GM12878 (cell line): ENCODE measurements at regions not wholly inside any gene's neighbourhood (a gene's known extent, or its start where the extent isn't known, plus 50 kb on each side); places are given as distances from the start of the nearest gene placed in this dataset.

Experiments used
- ATAC-seq: fragments of 200-7000 bp; cut with Tn5 transposase; 3 replicates; pipeline ENCODE4 v1.9.1; 2020; ENCODE audit warnings: mild to moderate bottlenecking, moderate library complexity
- BruUV-seq: library from RNA; stranded (reverse); fragments of 400-500 nt; replicated peaks from 2 replicates; lab custom pipeline; 2021; lab: Mats Ljungman, UMichigan
- CTCF ChIA-PET: fragments of 300-600 bp; sonication (Branson Sonifier 250); formaldehyde crosslinking; extraction: SDS; loops from one replicate; lab custom pipeline; 2021; ENCODE audit warnings: inconsistent platforms; lab: Yijun Ruan, JAX
- POLR2A ChIA-PET: fragments of 350-600 bp; formaldehyde crosslinking; extraction: SDS; loops from one replicate; lab custom pipeline; 2021; ENCODE audit warnings: inconsistent platforms; lab: Charles Lee
- RAD21 ChIA-PET: fragments of 300-600 bp; sonication (Branson Sonifier 250); formaldehyde crosslinking; loops from one replicate; lab custom pipeline; 2023; ENCODE audit warnings: antibody characterized with exemption; ENCODE audit not compliant: unreplicated experiment; lab: Charles Lee
- SMC1A ChIA-PET: fragments of 300-600 bp; sonication (Branson Sonifier 250); formaldehyde crosslinking; loops from one replicate; lab custom pipeline; 2023; ENCODE audit not compliant: unreplicated experiment, uncharacterized antibody; lab: Charles Lee
- DNase-seq: peaks from one replicate; pipeline ENCODE4 v3.0.0-alpha.2; 2011; ENCODE audit warnings: low read depth, low spot score
- FAIRE-seq: peaks from 3 replicates; lab custom pipeline; 2011; peaks lifted over from hg19 to GRCh38; lab: Jason Lieb, UNC
- H2AFZ ChIP-seq: 2 replicates; pipeline ENCODE4 v1.6.0; 2011; ENCODE audit warnings: low read depth, low read length, control low read depth; ENCODE audit not compliant: control insufficient read depth
- H3K27ac ChIP-seq: 2 replicates; pipeline ENCODE4 v1.5.1; 2011; ENCODE audit warnings: control low read depth; ENCODE audit not compliant: control insufficient read depth, insufficient read depth
- H3K27me3 ChIP-seq, 2 experiments: replicated peaks in 1 of 2; 2 replicates each; pipeline versions ENCODE4 v1.6.0 to v1.6.1; 2011; ENCODE audit warnings: low read length in 1 of 2; ENCODE audit not compliant: control insufficient read depth in 2 of 2, insufficient read depth in 2 of 2
- H3K36me3 ChIP-seq, 2 experiments: 2 replicates each; pipeline ENCODE4 v1.5.1; 2011; ENCODE audit warnings: low read length in 1 of 2; ENCODE audit not compliant: control insufficient read depth in 2 of 2, insufficient read depth in 2 of 2
- H3K4me1 ChIP-seq: 2 replicates; pipeline ENCODE4 v1.6.1; 2011; ENCODE audit warnings: mild to moderate bottlenecking, low read length, moderate library complexity, mixed read lengths; ENCODE audit not compliant: control insufficient read depth, insufficient read depth
- H3K4me2 ChIP-seq: 2 replicates; pipeline ENCODE4 v1.6.0; 2011; ENCODE audit warnings: control low read depth; ENCODE audit not compliant: control insufficient read depth, insufficient read depth
- H3K4me3 ChIP-seq: fragments of 200-600 bp; sonication (generic); 2 replicates; pipeline ENCODE4 v1.5.1; 2016
- H3K79me2 ChIP-seq: 2 replicates; pipeline ENCODE4 v1.6.0; 2011; ENCODE audit warnings: low read length; ENCODE audit not compliant: control insufficient read depth, insufficient read depth
- H3K9ac ChIP-seq: 2 replicates; pipeline ENCODE4 v1.8.0; 2011; ENCODE audit warnings: low read length, control low read depth, mixed read lengths; ENCODE audit not compliant: control insufficient read depth, insufficient read depth
- H3K9me3 ChIP-seq: replicated peaks from 3 replicates; pipeline ENCODE4 v1.5.1; 2011; ENCODE audit warnings: mild to moderate bottlenecking, low read length; ENCODE audit not compliant: control insufficient read depth, insufficient read depth
- H4K20me1 ChIP-seq: 2 replicates; pipeline ENCODE4 v1.6.0; 2011; ENCODE audit not compliant: control insufficient read depth, insufficient read depth
- DPF2 ChIP-seq: fragments of 450-650 bp; IDR thresholded peaks from 2 replicates; pipeline ENCODE4 v1.6.1; 2017; ENCODE audit warnings: mild to moderate bottlenecking
- MYB ChIP-seq: fragments of 150-350 bp; IDR thresholded peaks from 2 replicates; pipeline ENCODE4 v1.6.1; 2014; ENCODE audit warnings: mild to moderate bottlenecking, low read depth, low read length, borderline replicate concordance
- WGBS: methylation state at CpG from one replicate; pipeline ENCODE4 v1.1.6; 2016; ENCODE audit warnings: low lambda C conversion rate; ENCODE audit not compliant: insufficient replicate concordance, insufficient coverage; ENCODE audit errors: missing lambda C conversion rate; 5-methylcytosine and 5-hydroxymethylcytosine counted together
- in situ Hi-C: fragments of 300-500 bp; cut with MboI; formaldehyde crosslinking; loops from 9 replicates; pipeline ENCODE4 v1.14.3; 2018; ENCODE audit warnings: mixed read lengths
- intact Hi-C: fragments of 100-400 bp; cut with micrococcal nuclease; formaldehyde crosslinking; loops from one replicate; pipeline ENCODE4 v1.14.2; 2022; ENCODE audit not compliant: unreplicated experiment
- TF ChIP-seq, protein P1 (sequence below): fragments of 450-650 bp; IDR thresholded peaks from 2 replicates; pipeline ENCODE4 v1.6.1; 2017; ENCODE audit warnings: mild to moderate bottlenecking
- TF ChIP-seq, protein P2 (sequence below), 3 experiments: IDR thresholded peaks in 2 of 3; conservative IDR thresholded peaks in 1 of 3; 2 replicates each; pipeline ENCODE4 v1.5.1; 2011; ENCODE audit warnings: low read depth in 3 of 3, low read length in 3 of 3, mild to moderate bottlenecking in 3 of 3, control low read depth in 2 of 3, moderate library complexity in 2 of 3, inconsistent platforms in 1 of 3, mixed read lengths in 1 of 3; ENCODE audit not compliant: control insufficient read depth in 2 of 3, insufficient read depth in 1 of 3; ENCODE audit errors: extremely low read depth in 1 of 3
- TF ChIP-seq, protein P3 (sequence below): IDR thresholded peaks from 2 replicates; pipeline ENCODE4 v1.6.1; 2012; ENCODE audit warnings: low read depth, low read length, improper control_type of control experiment

DNA sequence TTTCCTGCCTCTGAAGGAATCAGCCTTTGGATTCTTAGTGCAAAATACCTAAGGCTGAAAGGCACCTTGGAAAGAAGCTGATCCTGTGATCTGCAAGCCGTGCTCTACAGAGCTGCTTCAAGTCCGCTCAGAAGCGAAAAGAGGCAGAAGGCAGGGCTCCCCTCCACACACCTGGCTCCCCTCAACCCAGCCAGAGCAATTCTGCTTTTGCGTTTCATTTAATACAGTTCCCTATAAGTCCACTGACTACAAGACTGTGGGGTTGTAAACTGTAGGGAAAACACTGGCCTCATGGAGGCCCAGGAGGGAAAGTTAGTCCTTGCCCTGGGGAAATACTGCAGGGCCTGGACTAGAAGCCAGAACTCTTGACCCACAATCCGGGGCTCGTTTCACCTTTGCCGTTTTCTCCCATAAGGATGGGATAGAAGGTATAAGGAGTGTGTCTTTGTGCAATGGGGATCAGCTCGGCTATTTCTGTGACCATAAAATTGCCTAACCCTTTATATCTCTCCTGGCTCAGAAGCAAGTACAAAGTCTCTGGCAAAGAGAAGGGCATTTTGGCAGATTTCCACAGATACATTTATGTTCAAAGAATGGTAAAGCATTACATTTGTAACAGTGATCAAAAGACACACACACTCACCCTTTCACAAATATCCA is 95.8 kb upstream of the TEX51 start:
- ChIA-PET SMC1A (no interaction called here), POLR2A (no interaction called here), CTCF (interaction anchor here (0.6 kb wide), 1 partner anchor 713 kb away, joined by 3 read pairs; no protein-coding TSS in a partner anchor)
- Histone ChIP-seq H3K9me3 (no peaks in the 10 kb centered on the region), H3K4me1 (no peaks in the 10 kb centered on the region), H3K79me2 (no peaks in the 10 kb centered on the region), H3K4me3 (no peak overlapping the region), H4K20me1 (no peaks in the 10 kb centered on the region), H3K36me3 (no peaks in the 10 kb centered on the region), H3K9ac (no peak overlapping the region), H3K27ac (no peak overlapping the region), H2AFZ (no peak overlapping the region)
- FAIRE-seq, result no peak
- WGBS, result 52% methylated on average over 8 of the region's 8 CpGs
- intact Hi-C loops, result no loop called here
- ATAC-seq, result no peak
- no TSS peak for BruUV-seq
- TF ChIP-seq, protein P1, sequence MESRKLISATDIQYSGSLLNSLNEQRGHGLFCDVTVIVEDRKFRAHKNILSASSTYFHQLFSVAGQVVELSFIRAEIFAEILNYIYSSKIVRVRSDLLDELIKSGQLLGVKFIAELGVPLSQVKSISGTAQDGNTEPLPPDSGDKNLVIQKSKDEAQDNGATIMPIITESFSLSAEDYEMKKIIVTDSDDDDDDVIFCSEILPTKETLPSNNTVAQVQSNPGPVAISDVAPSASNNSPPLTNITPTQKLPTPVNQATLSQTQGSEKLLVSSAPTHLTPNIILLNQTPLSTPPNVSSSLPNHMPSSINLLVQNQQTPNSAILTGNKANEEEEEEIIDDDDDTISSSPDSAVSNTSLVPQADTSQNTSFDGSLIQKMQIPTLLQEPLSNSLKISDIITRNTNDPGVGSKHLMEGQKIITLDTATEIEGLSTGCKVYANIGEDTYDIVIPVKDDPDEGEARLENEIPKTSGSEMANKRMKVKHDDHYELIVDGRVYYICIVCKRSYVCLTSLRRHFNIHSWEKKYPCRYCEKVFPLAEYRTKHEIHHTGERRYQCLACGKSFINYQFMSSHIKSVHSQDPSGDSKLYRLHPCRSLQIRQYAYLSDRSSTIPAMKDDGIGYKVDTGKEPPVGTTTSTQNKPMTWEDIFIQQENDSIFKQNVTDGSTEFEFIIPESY, result no peak
- TF ChIP-seq DPF2 (no peak), MYB (no peak)
- TF ChIP-seq, protein P2, sequence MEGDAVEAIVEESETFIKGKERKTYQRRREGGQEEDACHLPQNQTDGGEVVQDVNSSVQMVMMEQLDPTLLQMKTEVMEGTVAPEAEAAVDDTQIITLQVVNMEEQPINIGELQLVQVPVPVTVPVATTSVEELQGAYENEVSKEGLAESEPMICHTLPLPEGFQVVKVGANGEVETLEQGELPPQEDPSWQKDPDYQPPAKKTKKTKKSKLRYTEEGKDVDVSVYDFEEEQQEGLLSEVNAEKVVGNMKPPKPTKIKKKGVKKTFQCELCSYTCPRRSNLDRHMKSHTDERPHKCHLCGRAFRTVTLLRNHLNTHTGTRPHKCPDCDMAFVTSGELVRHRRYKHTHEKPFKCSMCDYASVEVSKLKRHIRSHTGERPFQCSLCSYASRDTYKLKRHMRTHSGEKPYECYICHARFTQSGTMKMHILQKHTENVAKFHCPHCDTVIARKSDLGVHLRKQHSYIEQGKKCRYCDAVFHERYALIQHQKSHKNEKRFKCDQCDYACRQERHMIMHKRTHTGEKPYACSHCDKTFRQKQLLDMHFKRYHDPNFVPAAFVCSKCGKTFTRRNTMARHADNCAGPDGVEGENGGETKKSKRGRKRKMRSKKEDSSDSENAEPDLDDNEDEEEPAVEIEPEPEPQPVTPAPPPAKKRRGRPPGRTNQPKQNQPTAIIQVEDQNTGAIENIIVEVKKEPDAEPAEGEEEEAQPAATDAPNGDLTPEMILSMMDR (IDR thresholded peaks at IDR 0.05 in 2 of 3, conservative IDR thresholded peaks at IDR 0.05 in 1 of 3; ENCODE audit: control insufficient read depth in 2 of 3, extremely low read depth in 1 of 3, insufficient read depth in 1 of 3, low read depth in 3 of 3, low read length in 3 of 3), result no peak
- TF ChIP-seq, protein P3, sequence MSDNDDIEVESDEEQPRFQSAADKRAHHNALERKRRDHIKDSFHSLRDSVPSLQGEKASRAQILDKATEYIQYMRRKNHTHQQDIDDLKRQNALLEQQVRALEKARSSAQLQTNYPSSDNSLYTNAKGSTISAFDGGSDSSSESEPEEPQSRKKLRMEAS, result no peak
- TF ChIP-seq, all 136 proteins: peak for 0
- DNase-seq, result no peak
- Histone ChIP-seq H3K27me3 (no peaks in the 10 kb centered on the region; a peak in 1 of 4 replicates), H3K4me2 (no peak overlapping the region)
- RAD21 ChIA-PET, result no interaction called here
- in situ Hi-C loops, result no loop called here
